ENCODE measurements at regions not wholly inside any gene's neighbourhood (a gene's known extent, or its start where the extent isn't known, plus 50 kb on each side); places are given as distances from the start of the nearest gene placed in this dataset.

DNA sequence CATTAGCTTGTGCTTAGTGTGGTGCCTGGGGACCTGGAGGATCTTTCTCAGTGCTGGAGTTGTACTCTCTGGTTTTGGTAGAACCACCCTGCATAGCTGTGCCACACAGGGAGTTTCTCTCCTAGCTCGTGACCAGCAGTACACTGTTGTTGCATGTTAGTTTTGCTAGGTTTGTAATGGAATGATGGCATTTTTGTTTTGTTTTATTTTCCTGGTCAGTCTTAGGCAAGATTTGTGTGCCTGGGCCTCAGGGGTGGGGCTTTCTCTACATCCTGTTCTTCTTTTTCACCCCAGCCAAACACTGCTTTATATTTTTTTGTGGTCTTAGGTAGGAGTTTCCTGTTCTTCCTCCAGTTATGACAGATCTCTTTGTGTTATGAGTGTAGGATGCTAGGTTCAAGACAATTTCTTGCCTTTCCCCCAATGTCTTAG, 534.5 kb upstream of the KCNMB2 start (continued):
- TF ChIP-seq, protein P1, sequence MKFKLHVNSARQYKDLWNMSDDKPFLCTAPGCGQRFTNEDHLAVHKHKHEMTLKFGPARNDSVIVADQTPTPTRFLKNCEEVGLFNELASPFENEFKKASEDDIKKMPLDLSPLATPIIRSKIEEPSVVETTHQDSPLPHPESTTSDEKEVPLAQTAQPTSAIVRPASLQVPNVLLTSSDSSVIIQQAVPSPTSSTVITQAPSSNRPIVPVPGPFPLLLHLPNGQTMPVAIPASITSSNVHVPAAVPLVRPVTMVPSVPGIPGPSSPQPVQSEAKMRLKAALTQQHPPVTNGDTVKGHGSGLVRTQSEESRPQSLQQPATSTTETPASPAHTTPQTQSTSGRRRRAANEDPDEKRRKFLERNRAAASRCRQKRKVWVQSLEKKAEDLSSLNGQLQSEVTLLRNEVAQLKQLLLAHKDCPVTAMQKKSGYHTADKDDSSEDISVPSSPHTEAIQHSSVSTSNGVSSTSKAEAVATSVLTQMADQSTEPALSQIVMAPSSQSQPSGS (IDR thresholded peaks at IDR 0.05; ENCODE audit: low read length): no peak
- no peak for TF ChIP-seq JUND (IDR thresholded peaks at IDR 0.05; ENCODE audit: low read length)
